Transverse colon (tissue), 4 donors: ENCODE measurements at regions not wholly inside any gene's neighbourhood (a gene's known extent, or its start where the extent isn't known, plus 50 kb on each side); places are given as distances from the start of the nearest gene placed in this dataset.

Experiments used
- EP300 ChIP-seq: sonication (generic); formaldehyde crosslinking; IDR thresholded peaks from one replicate; pipeline ENCODE4 v1.6.1; 2017; ENCODE audit warnings: antibody characterized with exemption, low read depth
- POLR2A ChIP-seq: fragments of 450-650 bp; IDR thresholded peaks from one replicate; pipeline ENCODE4 v1.6.1; 2016; ENCODE audit warnings: antibody characterized with exemption, mild to moderate bottlenecking, moderate library complexity
- POLR2AphosphoS5 ChIP-seq, 3 donors: sonication (generic); formaldehyde crosslinking; IDR thresholded peaks; one replicate each; pipeline ENCODE4 v1.6.1; 2016; ENCODE audit warnings: antibody characterized with exemption in 3 of 3
- TF ChIP-seq, protein P1 (sequence below), 5 experiments: fragments of 200-600 bp in 3 of 5; fragments of 450-650 bp in 2 of 5; sonication (generic) in 3 of 5; IDR thresholded peaks; 1 replicate in 2 of 5; 2 replicates in 3 of 5; pipeline ENCODE4 v1.5.1; 2016 to 2017; ENCODE audit warnings: antibody characterized with exemption in 5 of 5, inconsistent platforms in 3 of 5, mild to moderate bottlenecking in 2 of 5, moderate library complexity in 1 of 5

DNA sequence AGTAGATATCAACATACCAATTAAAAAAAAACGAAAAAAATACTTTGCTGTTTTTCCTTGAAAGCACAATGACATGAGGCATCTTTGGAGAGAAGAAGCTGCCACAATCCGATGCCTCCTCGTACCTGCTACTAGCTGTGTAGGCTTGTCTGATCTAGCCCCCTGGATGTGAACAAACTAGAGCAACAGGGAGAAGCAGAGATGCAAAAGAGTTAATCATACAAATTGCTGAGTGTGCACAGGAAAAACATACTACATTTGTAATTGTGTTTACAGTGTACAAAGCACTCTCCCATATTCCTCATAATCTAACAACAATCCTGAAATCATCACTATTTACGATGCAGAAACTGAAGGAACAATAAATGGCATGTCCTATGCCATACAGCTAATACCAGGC lies 227.0 kb upstream of the CTNNB1 start:
- TF ChIP-seq, protein P1, sequence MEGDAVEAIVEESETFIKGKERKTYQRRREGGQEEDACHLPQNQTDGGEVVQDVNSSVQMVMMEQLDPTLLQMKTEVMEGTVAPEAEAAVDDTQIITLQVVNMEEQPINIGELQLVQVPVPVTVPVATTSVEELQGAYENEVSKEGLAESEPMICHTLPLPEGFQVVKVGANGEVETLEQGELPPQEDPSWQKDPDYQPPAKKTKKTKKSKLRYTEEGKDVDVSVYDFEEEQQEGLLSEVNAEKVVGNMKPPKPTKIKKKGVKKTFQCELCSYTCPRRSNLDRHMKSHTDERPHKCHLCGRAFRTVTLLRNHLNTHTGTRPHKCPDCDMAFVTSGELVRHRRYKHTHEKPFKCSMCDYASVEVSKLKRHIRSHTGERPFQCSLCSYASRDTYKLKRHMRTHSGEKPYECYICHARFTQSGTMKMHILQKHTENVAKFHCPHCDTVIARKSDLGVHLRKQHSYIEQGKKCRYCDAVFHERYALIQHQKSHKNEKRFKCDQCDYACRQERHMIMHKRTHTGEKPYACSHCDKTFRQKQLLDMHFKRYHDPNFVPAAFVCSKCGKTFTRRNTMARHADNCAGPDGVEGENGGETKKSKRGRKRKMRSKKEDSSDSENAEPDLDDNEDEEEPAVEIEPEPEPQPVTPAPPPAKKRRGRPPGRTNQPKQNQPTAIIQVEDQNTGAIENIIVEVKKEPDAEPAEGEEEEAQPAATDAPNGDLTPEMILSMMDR (IDR thresholded peaks at IDR 0.05) = no peak
- TF ChIP-seq POLR2AphosphoS5 (IDR thresholded peaks at IDR 0.05) = no peak
- no peak for TF ChIP-seq POLR2A
- TF ChIP-seq EP300 = no peak
